GM19239 (cell line): ENCODE measurements at regions not wholly inside any gene's neighbourhood (a gene's known extent, or its start where the extent isn't known, plus 50 kb on each side); places are given as distances from the start of the nearest gene placed in this dataset.

Experiments
- DNase-seq: peaks from one replicate; pipeline ENCODE4 v3.0.0; 2011; ENCODE audit warnings: low spot score; ENCODE audit not compliant: insufficient read length
- FAIRE-seq: peaks from 2 replicates; lab custom pipeline; 2011; peaks lifted over from hg19 to GRCh38; lab: Jason Lieb, UNC

- DNase-seq (no peak), FAIRE-seq (no peak)
These were observed 84.9 kb upstream of the CXADR start for GRCh38 chr21:17427831-17428483.

GRCh38 chr21:17428484-17428869 lies 84.4 kb upstream of the CXADR start:
- DNase-seq, result no peak
- FAIRE-seq, result no peak

- DNase-seq (no peak), FAIRE-seq (no peak)
These were observed 83.9 kb upstream of the CXADR start for GRCh38 chr21:17428980-17429379.

GRCh38 chr21:17429936-17430335 lies 82.9 kb upstream of the CXADR start:
- FAIRE-seq (no peak), DNase-seq (no peak)

GRCh38 chr21:17432732-17433057 lies 80.1 kb upstream of the CXADR start:
- no peak for FAIRE-seq
- DNase-seq, result no peak

GRCh38 chr21:17433730-17434129 lies 79.1 kb upstream of the CXADR start:
- FAIRE-seq, result no peak
- no peak for DNase-seq

- DNase-seq (no peak), FAIRE-seq (no peak)
These were observed 77.0 kb upstream of the CXADR start for GRCh38 chr21:17435565-17436543.

- no peak for FAIRE-seq
These were observed 76.2 kb upstream of the CXADR start for GRCh38 chr21:17436626-17437111.

GRCh38 chr21:17438635-17439034 lies 74.2 kb upstream of the CXADR start:
- no peak for DNase-seq
- FAIRE-seq, result no peak

More at GRCh38 chr21:17436626-17437111, 76.2 kb upstream of the CXADR start:
- DNase-seq, result no peak

- FAIRE-seq (no peak), DNase-seq (no peak)
These were observed 71.9 kb upstream of the CXADR start for GRCh38 chr21:17440969-17441368.

- FAIRE-seq (no peak), DNase-seq (no peak)
These were observed 71.5 kb upstream of the CXADR start for GRCh38 chr21:17441370-17441769.

GRCh38 chr21:17442165-17442564 lies 70.7 kb upstream of the CXADR start:
- DNase-seq (no peak), FAIRE-seq (no peak)

- no peak for DNase-seq
- FAIRE-seq, result no peak
These were observed 68.0 kb upstream of the CXADR start for GRCh38 chr21:17444828-17445227.

GRCh38 chr21:17446737-17447136 lies 66.1 kb upstream of the CXADR start:
- DNase-seq, result no peak
- FAIRE-seq, result no peak

- DNase-seq, result no peak
- no peak for FAIRE-seq
These were observed 63.1 kb upstream of the CXADR start for GRCh38 chr21:17449701-17450100.

- DNase-seq (no peak), FAIRE-seq (no peak)
These were observed 61.4 kb upstream of the CXADR start for GRCh38 chr21:17451364-17451891.

- peak; percentile 14 for FAIRE-seq
- DNase-seq, result no peak
These were observed 58.4 kb upstream of the CXADR start for GRCh38 chr21:17454315-17455027.

- FAIRE-seq (no peak), DNase-seq (no peak)
These were observed 57.9 kb upstream of the CXADR start for GRCh38 chr21:17455028-17455353.

GRCh38 chr21:17455451-17455850 lies 57.4 kb upstream of the CXADR start:
- DNase-seq (no peak), FAIRE-seq (no peak)

GRCh38 chr21:17458279-17458678 lies 54.6 kb upstream of the CXADR start:
- DNase-seq (no peak), FAIRE-seq (no peak)

GRCh38 chr21:17460094-17460493 lies 52.7 kb upstream of the CXADR start:
- no peak for DNase-seq
- no peak for FAIRE-seq
